Stimulated activated CD4-positive, alpha-beta T cell treated with anti-CD3 and anti-CD28 coated beads, Interleukin-4, amount 100 ng/mL, for 1 hour (primary cell): ENCODE measurements at regions not wholly inside any gene's neighbourhood (a gene's known extent, or its start where the extent isn't known, plus 50 kb on each side); places are given as distances from the start of the nearest gene placed in this dataset.
"Not testable (repeated sequence)": the region's sequence is repeated elsewhere in the genome, so short reads cannot be mapped to it uniquely, and the experiment has no call there.

Source experiments
- DNase-seq: peaks from one replicate; pipeline ENCODE4 v3.0.0-alpha.2; 2020

DNA sequence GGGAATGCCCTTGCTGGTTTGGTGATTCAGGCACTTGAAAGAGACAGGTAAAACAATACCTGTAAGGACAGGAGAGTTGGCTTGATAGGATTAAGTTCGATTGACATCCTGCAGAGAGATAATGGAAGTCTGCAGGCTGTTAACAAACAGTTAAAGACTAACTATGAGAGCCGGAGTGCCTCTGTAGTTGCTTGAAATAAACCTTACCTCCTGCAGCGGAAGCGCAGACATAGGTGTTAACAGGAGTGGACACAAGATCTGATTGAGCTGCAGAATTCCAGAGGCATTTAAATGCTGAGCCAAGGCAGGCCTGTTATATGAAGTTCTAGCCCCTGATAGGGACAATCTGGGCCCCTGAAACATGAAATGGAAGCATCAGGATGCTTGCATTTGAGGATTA is 416.7 kb upstream of the MAOA start:
- no peak for DNase-seq

DNA sequence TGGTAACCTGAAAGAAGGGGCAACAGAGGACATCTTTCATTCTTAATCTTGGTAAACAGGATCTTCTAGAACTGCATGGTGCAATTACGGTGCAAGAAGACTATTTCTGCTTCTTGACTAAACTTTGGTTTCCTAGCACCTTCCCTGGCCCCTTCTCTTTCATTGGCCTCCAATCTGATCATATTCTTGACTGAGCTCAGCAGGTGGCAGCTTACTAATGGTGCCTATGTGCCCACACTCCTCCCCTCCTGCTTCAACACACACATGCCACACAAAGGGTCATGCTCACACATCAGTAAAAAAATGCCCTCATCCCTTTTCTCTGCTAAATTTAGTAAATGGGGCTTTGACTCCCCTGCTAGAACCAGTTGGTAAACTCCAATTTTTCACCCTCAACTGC is 400.5 kb upstream of the MAOA start:
- DNase-seq = no peak

DNA sequence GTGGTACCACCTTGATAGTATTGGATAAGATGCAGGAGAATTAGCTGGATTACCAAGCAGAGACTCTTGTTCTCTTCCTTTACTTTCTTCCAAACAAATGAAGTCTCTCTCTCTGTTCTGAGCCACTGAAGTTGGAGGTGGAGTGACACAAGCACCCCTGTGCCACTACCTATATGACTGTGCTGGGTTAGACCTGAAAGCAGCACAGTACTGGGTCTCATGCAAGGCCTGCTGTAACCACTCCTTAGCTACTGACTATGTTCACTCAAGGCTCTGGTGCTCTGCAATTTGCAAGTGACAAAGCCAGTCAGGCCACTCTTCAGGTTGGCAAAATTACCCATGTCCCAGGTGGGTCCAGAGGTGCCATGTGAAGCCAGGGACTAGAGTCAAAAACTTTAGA is 389.6 kb upstream of the MAOA start:
- no peak for DNase-seq

DNA sequence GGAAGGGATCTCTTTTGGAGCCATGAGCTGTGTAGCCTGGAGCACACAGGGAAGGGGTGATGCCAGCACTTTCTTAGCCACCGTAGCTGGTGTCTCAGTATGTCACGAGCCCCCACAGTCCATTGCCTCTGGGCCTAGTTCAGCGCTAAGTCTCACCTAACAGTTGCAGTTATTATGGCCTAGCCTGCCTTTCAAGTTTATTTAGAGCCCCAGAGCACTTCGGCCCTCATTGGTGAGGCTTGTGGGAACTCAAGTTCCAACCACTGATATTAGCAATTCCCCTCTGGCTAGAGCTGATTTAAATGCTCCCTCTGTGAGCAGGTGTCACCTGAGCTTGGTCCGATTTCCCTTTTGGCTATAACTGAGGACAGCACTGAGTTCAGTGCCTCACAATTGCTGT is 388.4 kb upstream of the MAOA start:
- DNase-seq = no peak

DNA sequence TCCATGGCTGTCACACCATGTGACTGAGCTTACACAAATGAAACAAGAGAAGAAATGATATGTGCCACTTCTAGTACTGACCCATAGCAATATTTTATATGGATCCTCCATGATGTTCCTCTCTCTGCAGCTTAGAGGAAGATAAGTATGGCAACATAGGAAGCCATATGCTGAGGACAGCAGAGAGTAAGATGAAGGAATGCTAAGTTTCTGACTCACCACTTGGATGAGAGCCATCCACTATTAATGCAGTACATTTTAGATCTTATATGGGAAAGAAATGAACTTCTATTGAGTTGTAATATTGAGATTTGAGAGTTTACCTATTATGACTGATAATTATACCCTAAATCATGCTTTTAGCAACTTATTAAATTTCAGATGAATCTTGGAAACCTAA is 386.9 kb upstream of the MAOA start:
- no peak for DNase-seq

DNA sequence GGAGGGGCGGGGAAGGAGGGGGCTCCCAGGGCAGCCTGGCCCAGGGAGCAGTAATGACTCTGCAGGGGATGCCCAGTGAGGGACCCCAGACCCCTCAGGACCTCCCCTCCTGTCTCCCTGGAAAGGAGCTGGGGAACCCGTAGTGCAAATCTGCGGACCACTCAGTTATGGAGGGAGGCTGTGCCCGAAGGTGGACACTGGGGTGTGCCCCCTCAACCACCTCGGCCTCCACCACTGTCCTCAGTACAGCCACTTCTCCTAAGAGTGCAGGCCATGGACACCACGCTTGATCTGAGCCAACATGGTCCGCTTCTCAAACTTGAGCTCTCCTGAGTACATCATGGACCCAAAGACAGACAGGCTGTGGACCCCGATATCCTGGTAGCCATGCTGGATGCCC is 378.2 kb upstream of the MAOA start:
- no peak for DNase-seq

DNA sequence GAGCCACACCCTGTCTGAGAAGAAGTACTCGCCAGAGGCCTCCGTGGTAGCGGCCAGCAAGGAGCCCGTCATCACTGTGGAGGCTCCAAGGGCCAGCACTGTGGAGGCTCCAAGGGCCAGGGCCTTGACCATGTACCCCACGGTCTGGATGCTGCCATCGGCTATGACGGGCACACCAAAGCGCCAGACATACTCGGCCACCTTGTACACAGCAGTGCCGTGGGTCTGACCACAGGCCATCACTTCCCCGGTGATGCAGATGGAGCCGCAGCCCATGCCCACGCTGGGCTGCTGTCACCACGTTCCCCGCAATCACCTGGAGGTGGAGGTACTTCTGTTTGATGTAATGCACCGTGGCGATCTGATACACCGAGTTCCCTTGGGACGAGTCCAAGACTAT is 377.7 kb upstream of the MAOA start:
- DNase-seq = no peak

DNA sequence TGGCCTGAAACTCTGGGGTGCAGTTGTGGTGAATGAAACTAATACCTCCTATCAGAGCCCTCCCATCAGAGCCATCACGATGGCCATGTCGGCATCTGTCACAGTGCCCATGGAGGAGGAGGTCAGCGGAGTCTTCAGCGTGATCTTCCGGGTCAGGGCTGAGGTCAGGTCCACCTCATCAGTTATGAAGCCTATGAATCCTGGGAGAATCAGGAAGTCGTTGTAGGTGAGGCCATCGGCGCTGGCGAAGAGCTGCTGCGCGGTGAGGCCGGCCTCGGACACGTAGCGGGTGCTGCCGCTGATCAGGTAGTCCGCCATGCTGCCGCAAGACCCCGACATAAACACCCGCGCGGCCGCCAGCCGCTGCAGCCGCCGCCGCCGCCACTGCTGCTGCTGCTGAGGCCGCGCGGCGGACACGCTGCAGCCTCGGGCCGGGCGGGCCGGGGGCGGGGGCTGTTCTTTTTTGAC is 376.7 kb upstream of the MAOA start:
- no peak for DNase-seq

DNA sequence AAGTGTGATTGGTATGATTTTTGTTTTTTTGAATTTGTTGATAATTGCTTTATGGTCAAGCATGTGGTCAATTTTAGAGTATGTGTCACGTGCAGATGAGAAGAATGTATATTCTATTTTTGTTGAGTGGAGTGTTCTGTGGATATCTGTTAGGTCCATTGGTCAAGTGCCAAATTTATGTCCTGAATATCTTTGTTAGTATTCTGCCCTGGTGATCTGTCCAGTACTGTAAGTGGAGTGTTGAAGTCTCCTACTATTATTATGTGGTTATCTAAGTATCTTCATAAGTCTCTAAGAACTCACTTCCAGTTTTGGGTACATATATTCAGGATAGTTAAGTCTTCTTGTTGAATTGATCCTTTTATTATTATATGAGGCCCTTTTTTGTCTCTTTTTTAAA is 372.9 kb upstream of the MAOA start:
- no peak for DNase-seq

DNA sequence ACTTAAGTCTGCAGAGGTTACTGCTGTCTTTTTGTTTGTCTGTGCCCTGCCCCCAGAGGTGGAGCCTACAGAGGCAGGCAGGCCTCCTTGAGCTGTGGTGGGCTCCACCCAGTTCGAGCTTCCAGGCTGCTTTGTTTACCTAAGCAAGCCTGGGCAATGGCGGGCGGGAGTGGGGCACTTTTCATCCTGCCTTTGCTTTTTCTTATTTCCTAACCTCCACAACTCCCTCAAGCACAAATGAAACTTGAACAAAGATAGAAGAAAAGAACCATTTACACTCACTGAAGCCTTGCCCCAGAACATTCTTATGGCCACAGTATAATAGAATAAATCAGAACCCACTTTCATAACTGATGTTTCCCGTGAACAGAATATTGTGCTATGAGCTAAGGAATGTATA is 344.5 kb upstream of the MAOA start:
- not testable (repeated sequence) for DNase-seq

DNA sequence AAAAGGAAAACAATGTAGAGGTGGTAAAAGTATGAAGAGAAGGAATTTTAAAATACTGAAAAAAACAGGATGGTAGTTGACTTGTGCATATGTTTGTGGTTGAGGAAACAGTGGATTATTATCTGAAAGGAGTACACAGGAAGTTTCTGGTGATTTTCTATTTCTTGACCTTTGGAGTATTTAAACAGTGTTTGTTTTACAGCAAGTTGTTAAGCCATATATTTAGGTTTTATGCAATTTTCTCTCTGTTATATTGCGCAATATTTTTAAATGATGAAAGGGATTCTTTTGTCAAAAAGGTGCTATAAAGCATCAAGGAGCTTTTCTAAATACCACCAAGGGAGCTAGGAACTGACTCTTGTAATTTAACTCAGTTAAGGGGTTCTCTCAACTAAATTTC is 343.1 kb upstream of the MAOA start:
- no peak for DNase-seq

DNA sequence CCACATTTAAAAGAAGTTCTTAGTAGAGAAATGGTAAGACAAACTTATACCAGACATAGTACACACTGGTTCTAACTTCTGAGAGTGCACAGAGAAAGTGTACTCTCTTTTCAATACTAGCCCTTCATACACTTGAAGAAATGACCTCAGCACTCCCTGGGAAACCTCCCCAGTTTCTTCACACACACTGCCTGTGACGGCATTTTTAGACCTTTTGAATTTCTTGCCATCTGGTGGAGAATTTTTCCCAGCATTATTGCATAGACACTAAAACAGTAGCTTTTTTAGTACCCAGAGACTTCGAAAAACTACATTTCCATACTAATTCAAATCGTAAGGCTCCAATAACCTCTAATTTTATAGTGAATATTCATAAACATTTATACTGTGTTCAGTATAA is 341.6 kb upstream of the MAOA start:
- no peak for DNase-seq

DNA sequence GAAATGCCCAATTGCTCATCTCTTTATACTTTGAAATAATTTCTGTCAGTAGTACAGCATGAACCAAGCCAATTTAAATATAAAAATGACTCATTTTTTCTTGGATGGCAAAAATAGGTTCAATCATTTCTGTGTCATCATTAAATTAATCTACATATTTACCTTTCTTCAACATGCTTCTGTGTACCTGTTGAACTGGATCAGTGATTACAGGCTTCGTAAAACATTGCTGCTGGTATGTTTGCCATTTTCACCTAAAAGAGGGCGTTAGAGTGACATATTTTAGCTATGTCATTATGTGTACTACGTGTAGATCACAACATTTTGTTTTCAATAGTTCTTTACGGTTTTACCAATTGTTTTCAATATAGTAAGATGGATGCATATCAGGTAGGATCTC is 340.5 kb upstream of the MAOA start:
- no peak for DNase-seq

DNA sequence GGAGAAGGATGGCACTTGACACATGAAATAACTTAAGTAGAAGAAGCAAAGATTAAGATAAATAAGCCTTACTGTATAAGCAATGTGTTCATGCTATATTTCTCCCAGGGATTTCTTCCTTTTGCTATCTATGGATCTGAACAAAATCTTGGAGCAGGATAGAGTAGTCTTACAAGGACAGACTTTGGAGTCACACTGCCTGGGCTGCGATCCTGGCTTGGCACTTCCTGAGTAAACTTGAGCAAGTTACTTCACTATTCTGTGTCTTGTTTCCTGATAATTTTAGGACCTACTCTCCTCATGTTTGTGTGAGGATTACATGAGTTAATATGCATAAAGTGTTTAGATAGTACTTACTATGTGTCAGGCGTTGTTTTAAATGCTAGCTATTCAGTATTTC is 340.0 kb upstream of the MAOA start:
- no peak for DNase-seq

DNA sequence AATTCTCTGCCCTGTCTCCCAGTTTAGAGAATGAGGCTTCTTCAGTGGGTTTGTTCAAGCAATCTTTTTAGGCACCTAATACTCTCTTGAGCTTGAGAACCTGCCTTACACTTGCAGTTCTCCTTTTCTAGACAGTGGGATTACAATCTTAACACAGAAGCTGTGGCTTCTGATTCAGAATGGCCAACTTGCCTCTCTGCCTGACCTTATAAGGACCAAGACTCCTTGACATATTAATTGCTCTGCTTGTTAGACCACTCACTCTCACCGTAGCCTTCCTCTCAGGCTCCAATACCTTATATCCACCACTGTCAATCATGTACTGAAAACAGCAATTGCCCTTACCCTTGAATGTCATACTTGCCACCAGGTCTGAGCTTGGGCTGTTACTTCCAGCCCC is 338.7 kb upstream of the MAOA start:
- DNase-seq = no peak

DNA sequence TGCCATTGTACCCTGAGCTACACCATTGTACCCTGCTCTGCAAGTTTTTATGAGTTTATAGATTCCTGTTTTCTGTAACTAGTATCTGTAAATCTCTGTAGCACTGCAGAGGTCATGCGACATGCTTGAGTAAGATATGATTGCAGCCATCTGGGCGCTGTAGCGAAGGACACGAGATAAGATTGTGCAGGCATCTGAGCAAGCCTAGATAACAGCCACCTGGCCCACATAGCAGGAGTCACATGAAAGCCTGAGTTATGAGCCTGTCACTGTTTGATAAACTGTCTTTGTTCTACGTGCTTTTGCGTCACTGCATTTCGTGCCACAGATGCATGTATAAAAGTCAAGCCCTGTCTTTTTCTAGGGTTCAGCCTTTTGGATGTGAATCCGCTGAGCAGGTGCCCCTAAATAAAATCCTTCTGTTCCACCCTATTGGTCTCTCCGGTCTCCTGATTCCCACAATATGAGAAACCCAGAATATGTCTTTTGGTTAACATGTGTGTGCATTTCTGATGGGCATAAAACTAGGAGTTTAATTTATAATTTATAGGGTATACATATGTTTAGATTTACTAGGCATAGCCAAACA is 327.6 kb upstream of the MAOA start:
- no peak for DNase-seq

DNA sequence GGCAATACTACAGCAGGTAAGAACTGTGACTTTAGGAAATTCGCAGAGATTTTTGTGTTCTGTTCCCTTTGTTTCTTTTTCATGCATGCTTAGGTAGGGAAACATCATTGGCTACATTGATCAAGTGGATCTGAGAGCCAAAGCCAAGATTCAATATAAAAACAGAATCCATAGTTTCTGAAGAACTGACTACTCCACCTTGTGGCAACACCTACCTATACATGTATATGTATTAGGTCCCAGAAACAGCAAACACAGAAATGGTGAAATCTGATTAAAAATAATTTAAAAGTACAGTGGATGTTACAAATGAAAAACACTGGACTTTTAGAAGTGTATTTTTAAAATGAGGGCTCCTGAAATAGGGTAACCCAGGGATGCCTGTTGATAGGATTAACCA is 322.6 kb upstream of the MAOA start:
- DNase-seq = no peak

DNA sequence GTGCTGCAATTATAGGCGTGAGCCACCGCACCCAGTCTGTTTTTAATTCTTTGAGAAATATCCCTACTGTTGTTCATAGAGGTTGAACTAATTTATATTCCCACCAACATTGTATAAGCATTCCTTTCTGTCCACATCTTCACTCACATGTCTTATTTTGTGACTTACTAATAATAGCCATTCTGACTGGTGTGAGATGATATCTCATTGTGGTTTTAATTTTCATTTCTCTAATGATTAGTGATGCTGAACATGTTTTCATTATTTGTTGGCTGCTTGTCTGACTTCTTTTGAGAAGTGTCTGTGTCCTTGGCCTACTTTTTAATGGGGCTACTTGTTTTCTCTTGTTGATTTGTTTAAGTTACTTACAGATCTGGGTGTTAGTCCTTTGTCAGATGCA is 310.9 kb upstream of the MAOA start:
- no peak for DNase-seq

DNA sequence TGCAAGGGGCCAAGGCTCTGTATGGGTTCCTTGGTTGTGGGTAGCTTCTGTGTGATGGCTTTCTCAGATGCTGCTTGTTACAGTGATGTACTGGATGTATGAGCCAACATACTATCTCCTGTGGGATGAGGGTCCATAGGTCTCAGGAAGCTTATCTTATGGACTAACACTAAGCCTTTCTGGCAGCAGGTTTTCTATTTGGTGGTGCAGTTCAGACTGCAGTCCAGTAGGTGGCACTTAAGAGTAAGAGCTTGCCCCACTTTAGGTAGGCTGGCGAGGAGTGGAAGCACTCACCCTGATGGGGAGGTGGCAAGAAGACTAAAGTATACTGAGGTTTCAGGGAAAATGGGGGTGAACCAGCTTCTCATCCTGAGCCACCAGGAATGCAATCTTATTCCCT is 306.7 kb upstream of the MAOA start:
- DNase-seq = peak; percentile 5

DNA sequence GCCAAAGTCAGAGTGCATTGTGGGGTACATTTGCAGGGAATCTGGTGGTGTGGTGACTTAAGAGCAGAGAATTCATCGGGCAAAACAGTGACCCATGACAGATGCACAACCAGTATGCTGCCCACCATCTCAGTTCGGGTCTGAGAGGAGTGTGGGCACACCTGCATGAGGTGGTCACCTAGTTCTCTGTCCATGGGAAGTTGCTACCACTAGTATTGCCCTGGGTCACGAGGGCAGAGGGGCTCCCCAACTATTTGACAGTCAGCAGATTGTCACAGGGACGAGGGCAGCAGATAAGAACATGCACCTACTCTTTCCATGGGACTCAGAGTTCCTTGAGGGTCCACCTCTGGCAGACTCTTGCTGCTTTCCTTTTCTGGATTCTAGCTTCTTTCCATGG is 305.2 kb upstream of the MAOA start:
- DNase-seq = no peak

DNA sequence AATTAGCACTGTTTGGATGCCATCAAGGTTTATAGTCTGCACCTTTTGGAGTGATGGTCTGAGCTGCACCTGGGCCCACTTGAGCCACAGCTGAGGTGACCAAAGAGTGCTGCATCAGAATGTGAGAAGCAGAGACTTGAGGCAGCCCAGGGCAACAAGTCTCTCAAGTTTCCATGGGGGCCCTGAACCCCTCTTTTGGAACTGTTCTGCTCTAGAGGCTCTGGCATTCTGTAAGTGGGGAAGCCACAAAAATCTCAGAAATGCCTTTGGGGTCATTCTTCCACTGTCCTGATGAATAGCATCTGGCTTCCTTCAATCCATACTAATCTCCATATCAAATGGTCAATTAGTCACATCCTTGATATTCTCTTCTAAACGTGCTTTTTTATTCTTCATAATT is 298.4 kb upstream of the MAOA start:
- DNase-seq = no peak

DNA sequence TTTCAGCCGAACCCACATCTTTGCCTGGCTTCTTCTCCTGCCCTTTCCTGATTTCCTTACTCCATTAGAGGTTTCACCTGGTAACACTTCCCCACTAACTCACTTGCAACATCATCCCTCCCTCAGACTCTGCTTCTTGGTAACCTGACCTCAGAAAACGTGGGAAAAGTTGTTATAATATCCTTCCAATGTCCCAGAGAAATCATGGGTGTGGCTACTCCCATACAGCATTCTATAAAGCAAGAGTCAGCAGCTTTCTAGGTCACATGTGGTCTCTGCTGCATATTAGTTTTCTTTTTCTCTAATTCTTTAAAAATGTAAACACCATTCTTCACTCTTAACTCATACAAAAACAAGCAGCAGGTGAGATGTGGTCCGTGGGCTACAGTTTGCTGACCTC is 283.1 kb upstream of the MAOA start:
- DNase-seq = no peak

DNA sequence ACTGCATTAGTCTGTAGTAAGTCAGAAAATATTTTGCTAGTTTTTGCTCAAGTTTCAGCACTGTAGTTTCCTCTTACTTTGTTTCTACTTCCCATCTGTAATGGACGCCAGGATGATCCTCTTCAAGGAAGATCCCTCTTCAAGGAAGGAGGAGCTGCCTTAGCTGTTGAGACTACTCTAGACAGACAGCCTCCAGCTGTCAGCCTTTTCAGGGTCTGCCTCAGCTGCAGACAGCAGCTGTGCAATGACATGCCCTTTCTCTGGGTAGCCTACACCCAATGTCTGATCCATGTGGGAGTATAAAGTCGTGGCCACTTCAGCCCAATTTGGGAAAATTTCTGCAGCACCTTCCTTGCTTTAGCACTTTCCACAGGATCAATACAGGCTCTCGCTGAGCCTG is 281.0 kb upstream of the MAOA start:
- DNase-seq = no peak

DNA sequence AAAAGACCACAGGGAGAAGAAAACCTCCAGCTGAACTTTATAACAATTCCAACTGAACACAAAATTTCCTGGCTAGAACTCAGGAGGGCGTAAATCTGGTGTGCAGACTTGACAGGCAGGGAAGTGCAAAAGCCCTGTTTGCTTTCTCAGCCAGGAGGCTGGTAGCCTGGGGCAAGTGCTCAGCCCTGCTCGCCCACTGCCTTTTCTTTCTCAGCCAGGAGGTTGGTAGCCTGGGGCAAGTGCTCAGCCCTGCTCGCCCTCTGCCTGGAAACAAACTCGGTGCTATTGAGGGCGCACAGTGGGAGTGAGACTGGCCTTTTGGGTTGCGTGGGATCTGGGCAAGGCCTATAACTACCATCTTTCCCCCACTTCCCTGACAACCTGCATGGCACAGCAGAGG is 275.4 kb upstream of the MAOA start:
- no peak for DNase-seq

DNA sequence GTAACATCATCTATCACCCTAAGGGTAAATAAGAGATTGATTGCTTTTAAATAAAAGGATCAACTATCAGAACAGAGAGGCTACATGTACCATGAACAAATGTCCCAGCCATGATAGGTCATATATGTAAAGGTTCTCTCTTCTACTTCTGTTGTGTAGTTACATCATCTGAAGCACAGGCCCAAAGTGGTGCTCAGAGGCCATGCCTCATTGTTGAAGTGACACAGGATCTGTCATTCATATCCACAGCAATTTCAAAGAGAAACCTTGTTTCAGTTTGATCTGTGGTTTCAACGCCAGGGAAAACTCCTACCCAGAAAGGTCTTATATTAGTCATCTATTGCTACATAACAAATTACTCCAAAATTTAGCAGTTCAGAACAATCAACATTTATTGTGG is 269.2 kb upstream of the MAOA start:
- no peak for DNase-seq

DNA sequence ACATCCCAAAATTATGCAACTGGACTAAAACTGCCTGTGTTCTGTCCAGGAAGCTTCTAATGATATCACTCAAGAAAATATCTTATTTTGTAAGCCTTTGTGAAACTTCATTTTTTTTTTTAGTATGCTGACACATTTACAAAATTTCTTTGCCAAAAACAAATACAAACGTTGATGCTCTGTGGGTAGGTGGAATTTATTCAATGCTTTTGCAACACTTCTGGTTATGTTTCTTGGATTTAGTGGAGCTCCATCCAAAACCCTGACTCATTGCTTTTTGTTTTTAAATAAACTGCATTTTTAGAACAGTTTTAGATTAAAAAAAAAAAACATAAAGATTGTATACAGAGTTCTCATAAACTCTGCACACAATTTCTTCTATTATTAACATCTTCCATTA is 250.9 kb upstream of the MAOA start:
- DNase-seq = no peak
